Common myeloid progenitor, CD34-positive (primary cell): ENCODE measurements at regions not wholly inside any gene's neighbourhood (a gene's known extent, or its start where the extent isn't known, plus 50 kb on each side); places are given as distances from the start of the nearest gene placed in this dataset.

Source experiments
- CTCF ChIA-PET: fragments of 350-600 bp; sonication (Branson Sonifier 250); formaldehyde crosslinking; loops from one replicate; lab custom pipeline; 2021; ENCODE audit warnings: antibody characterized with exemption; lab: Charles Lee
- POLR2A ChIA-PET: fragments of 350-600 bp; sonication (Branson Sonifier 250); formaldehyde crosslinking; loops from one replicate; lab custom pipeline; 2021; ENCODE audit warnings: antibody characterized with exemption; lab: Charles Lee
- DNase-seq, 3 donors: peaks; one replicate each; pipeline versions ENCODE4 v3.0.0 to v3.0.0-alpha.2; 2013
- H3K27ac ChIP-seq, 2 experiments: 1 replicate in 1 of 2; 2 replicates in 1 of 2; pipeline ENCODE4 v1.7.0; 2013; ENCODE audit warnings: inconsistent platforms in 2 of 2, low read length in 2 of 2, mild to moderate bottlenecking in 2 of 2, low read depth in 1 of 2, moderate library complexity in 1 of 2; ENCODE audit not compliant: severe bottlenecking in 2 of 2, insufficient read depth in 1 of 2, poor library complexity in 1 of 2
- H3K27me3 ChIP-seq, 5 experiments: replicated peaks in 2 of 5; 1 replicate in 3 of 5; 2 replicates in 2 of 5; pipeline versions ENCODE4 v1.6.1 to v1.7.0; 2013; ENCODE audit warnings: low read length in 4 of 5, mild to moderate bottlenecking in 2 of 5, moderate library complexity in 2 of 5, inconsistent platforms in 1 of 5; ENCODE audit not compliant: insufficient read depth in 5 of 5, control insufficient read depth in 4 of 5
- H3K36me3 ChIP-seq, 4 experiments: 1 replicate in 2 of 4; 2 replicates in 2 of 4; pipeline versions ENCODE4 v1.6.1 to v1.7.0; 2013; ENCODE audit warnings: low read length in 3 of 4, control low read depth in 1 of 4, mild to moderate bottlenecking in 1 of 4; ENCODE audit not compliant: control insufficient read depth in 4 of 4, insufficient read depth in 4 of 4
- H3K4me1 ChIP-seq, 4 experiments: 1 replicate in 3 of 4; 2 replicates in 1 of 4; pipeline versions ENCODE4 v1.6.1 to v1.7.1; 2013; ENCODE audit warnings: low read length in 3 of 4, mild to moderate bottlenecking in 3 of 4, control low read depth in 1 of 4, inconsistent platforms in 1 of 4, moderate library complexity in 1 of 4; ENCODE audit not compliant: control insufficient read depth in 4 of 4, insufficient read depth in 4 of 4; ENCODE audit errors: control extremely low read depth in 1 of 4
- H3K4me3 ChIP-seq, 7 experiments: 1 replicate in 4 of 7; 2 replicates in 3 of 7; pipeline versions ENCODE4 v1.5.1 to v1.7.0; 2013; ENCODE audit warnings: mild to moderate bottlenecking in 7 of 7, low read length in 6 of 7, moderate library complexity in 6 of 7, inconsistent platforms in 2 of 7, low read depth in 2 of 7, control low read depth in 1 of 7; ENCODE audit not compliant: insufficient read depth in 4 of 7, control insufficient read depth in 1 of 7; ENCODE audit errors: extremely low read depth in 1 of 7
- H3K9me3 ChIP-seq, 5 experiments: 1 replicate in 4 of 5; 2 replicates in 1 of 5; pipeline versions ENCODE4 v1.6.1 to v1.7.1; 2013; ENCODE audit warnings: low read length in 4 of 5, mild to moderate bottlenecking in 2 of 5, inconsistent platforms in 1 of 5, low read depth in 1 of 5, moderate library complexity in 1 of 5; ENCODE audit not compliant: control insufficient read depth in 4 of 5, insufficient read depth in 2 of 5; ENCODE audit errors: control extremely low read depth in 1 of 5
- WGBS: methylation state at CpG from one replicate; pipeline ENCODE4 v1.1.5; 2013; ENCODE audit not compliant: insufficient coverage; 5-methylcytosine and 5-hydroxymethylcytosine counted together

GRCh38 chr4:42306221-42307109 is 90.8 kb upstream of the SHISA3 start:
- Histone ChIP-seq H3K4me1 (no peaks in the 10 kb centered on the region), H3K27ac (no peak overlapping the region), H3K36me3 (no peaks in the 10 kb centered on the region), H3K27me3 (peaks cover 0 to 5% (median 0%) of the 10 kb centered on the region in 5 experiments), H3K9me3 (no peaks in the 10 kb centered on the region), H3K4me3 (no peak overlapping the region)
- CTCF ChIA-PET = interaction anchor here (0.6 kb wide), 1 partner anchor 651 kb away, joined by 4 read pairs; no protein-coding TSS in a partner anchor
- POLR2A ChIA-PET = no interaction called here
- no peak for DNase-seq
- 96% methylated on average over 8 of the region's 11 CpGs for WGBS

GRCh38 chr4:42308247-42308646 is 89.0 kb upstream of the SHISA3 start:
- Histone ChIP-seq H3K4me3 (no peak overlapping the region), H3K4me1 (no peaks in the 10 kb centered on the region), H3K27me3 (no peaks in the 10 kb centered on the region), H3K9me3 (no peaks in the 10 kb centered on the region), H3K27ac (no peak overlapping the region), H3K36me3 (no peaks in the 10 kb centered on the region)
- DNase-seq = no peak
- POLR2A ChIA-PET = no interaction called here
- CTCF ChIA-PET = interaction anchor here (0.7 kb wide), 1 partner anchor 126 kb away, joined by 3 read pairs; no protein-coding TSS in a partner anchor
- WGBS = 100% methylated on average over 1 of the region's 3 CpGs

GRCh38 chr4:42309361-42310260 is 87.7 kb upstream of the SHISA3 start:
- WGBS = 100% methylated on average over 5 of the region's 9 CpGs
- CTCF ChIA-PET = no interaction called here
- H3K27me3 ChIP-seq = no peaks in the 10 kb centered on the region

GRCh38 chr4:42310358-42310757 is 86.9 kb upstream of the SHISA3 start:
- WGBS = 91% methylated on average over 5 of the region's 5 CpGs
- DNase-seq = no peak
- Histone ChIP-seq H3K27ac (no peak overlapping the region), H3K27me3 (no peaks in the 10 kb centered on the region), H3K4me1 (no peaks in the 10 kb centered on the region), H3K9me3 (peaks cover 0 to 5% (median 0%) of the 10 kb centered on the region in 5 experiments), H3K36me3 (no peaks in the 10 kb centered on the region), H3K4me3 (no peak overlapping the region)
- ChIA-PET CTCF (no interaction called here), POLR2A (no interaction called here)

More at GRCh38 chr4:42309361-42310260, 87.7 kb upstream of the SHISA3 start:
- H3K4me1 ChIP-seq = no peaks in the 10 kb centered on the region
- no peak for DNase-seq
- H3K9me3 ChIP-seq = no peaks in the 10 kb centered on the region
- H3K4me3 ChIP-seq = no peak overlapping the region
- POLR2A ChIA-PET = no interaction called here
- H3K27ac ChIP-seq = no peak overlapping the region
- no peaks in the 10 kb centered on the region for H3K36me3 ChIP-seq

GRCh38 chr4:42310806-42311205 is 86.5 kb upstream of the SHISA3 start:
- no peak for DNase-seq
- Histone ChIP-seq H3K4me3 (no peak overlapping the region), H3K9me3 (peaks cover 0 to 5% (median 0%) of the 10 kb centered on the region in 5 experiments), H3K36me3 (no peaks in the 10 kb centered on the region), H3K27ac (no peak overlapping the region), H3K4me1 (no peaks in the 10 kb centered on the region), H3K27me3 (no peaks in the 10 kb centered on the region)
- WGBS = 98% methylated on average over 3 of the region's 5 CpGs
- CTCF ChIA-PET = no interaction called here
- POLR2A ChIA-PET = no interaction called here

GRCh38 chr4:42311591-42311990 is 85.7 kb upstream of the SHISA3 start:
- H3K4me3 ChIP-seq = no peak overlapping the region
- no peak overlapping the region for H3K27ac ChIP-seq
- peaks cover 0 to 5% (median 0%) of the 10 kb centered on the region in 5 experiments for H3K9me3 ChIP-seq
- CTCF ChIA-PET = no interaction called here
- no peaks in the 10 kb centered on the region for H3K27me3 ChIP-seq
- H3K4me1 ChIP-seq = no peaks in the 10 kb centered on the region
- POLR2A ChIA-PET = no interaction called here
- H3K36me3 ChIP-seq = no peaks in the 10 kb centered on the region
- no peak for DNase-seq
- WGBS = 92% methylated on average over 3 of the region's 3 CpGs
